ENCODE measurements at regions not wholly inside any gene's neighbourhood (a gene's known extent, or its start where the extent isn't known, plus 50 kb on each side); places are given as distances from the start of the nearest gene placed in this dataset.
"Not testable (repeated sequence)": the region's sequence is repeated elsewhere in the genome, so short reads cannot be mapped to it uniquely, and the experiment has no call there.

GRCh38 chr9:115880221-115880885 lies 273.2 kb upstream of the PAPPA start:
- H3K27ac ChIP-seq = no peak overlapping the region
- TF ChIP-seq CTCF (conservative IDR thresholded peaks at IDR 0.05; ENCODE audit: low read depth) = no peak
- DNase-seq (ENCODE audit: low spot score) = no peak
- ChIA-PET CTCF (interaction anchor here (0.6 to 1.6 kb wide), 4 partner anchors 270 to 832 kb away, joined by 3 to 6 read pairs (median 3); no protein-coding TSS in a partner anchor), POLR2A (ENCODE audit: low non-redundant PET) (no interaction called here)

- H3K27ac ChIP-seq = no peak overlapping the region
- no peak for TF ChIP-seq CTCF (conservative IDR thresholded peaks at IDR 0.05; ENCODE audit: low read depth)
- ChIA-PET CTCF (interaction anchor here (0.6 to 1.5 kb wide), 10 partner anchors 32 to 689 kb away, joined by 3 to 6 read pairs (median 3); no protein-coding TSS in a partner anchor), POLR2A (ENCODE audit: low non-redundant PET) (no interaction called here)
- no peak for DNase-seq (ENCODE audit: low spot score)
Observed at GRCh38 chr9:115882911-115883310, 270.7 kb upstream of the PAPPA start.

GRCh38 chr9:115883467-115884329 lies 269.9 kb upstream of the PAPPA start:
- DNase-seq (ENCODE audit: low spot score) = peak; percentile 85
- ChIA-PET POLR2A (ENCODE audit: low non-redundant PET) (no interaction called here), CTCF (interaction anchor here (0.6 to 1.7 kb wide), 13 partner anchors 33 to 763 kb away, joined by 3 to 6 read pairs (median 3); no protein-coding TSS in a partner anchor)
- no peak overlapping the region for H3K27ac ChIP-seq
- peak; percentile 91 for TF ChIP-seq CTCF (conservative IDR thresholded peaks at IDR 0.05; ENCODE audit: low read depth)

GRCh38 chr9:115884846-115885245 lies 268.7 kb upstream of the PAPPA start:
- no peak for TF ChIP-seq CTCF (conservative IDR thresholded peaks at IDR 0.05; ENCODE audit: low read depth)
- DNase-seq (ENCODE audit: low spot score) = no peak
- H3K27ac ChIP-seq = no peak overlapping the region
- POLR2A ChIA-PET (ENCODE audit: low non-redundant PET) = no interaction called here
- CTCF ChIA-PET = interaction anchor here (0.6 to 1.7 kb wide), 5 partner anchors 176 to 762 kb away, joined by 3 to 4 read pairs (median 4); no protein-coding TSS in a partner anchor

- DNase-seq (ENCODE audit: low spot score) = no peak
- POLR2A ChIA-PET (ENCODE audit: low non-redundant PET) = no interaction called here
- no peak overlapping the region for H3K27ac ChIP-seq
- CTCF ChIA-PET = interaction anchor here (1.3 kb wide), 1 partner anchor 264 kb away, joined by 4 read pairs; no protein-coding TSS in a partner anchor
- no peak for TF ChIP-seq CTCF (conservative IDR thresholded peaks at IDR 0.05; ENCODE audit: low read depth)
Observed at GRCh38 chr9:115888131-115888530, 265.5 kb upstream of the PAPPA start.

GRCh38 chr9:115891929-115892328 lies 261.7 kb upstream of the PAPPA start:
- ChIA-PET CTCF (no interaction called here), POLR2A (ENCODE audit: low non-redundant PET) (no interaction called here)
- H3K27ac ChIP-seq = no peak overlapping the region
- no peak for TF ChIP-seq CTCF (conservative IDR thresholded peaks at IDR 0.05; ENCODE audit: low read depth)
- no peak for DNase-seq (ENCODE audit: low spot score)

- H3K27ac ChIP-seq; DNase-seq (ENCODE audit: low spot score); POLR2A ChIA-PET (ENCODE audit: low non-redundant PET); CTCF ChIA-PET: not testable (repeated sequence)
Observed at GRCh38 chr9:115898478-115898877, 255.1 kb upstream of the PAPPA start.

Measured in RWPE1 (cell line).